ENCODE measurements at regions not wholly inside any gene's neighbourhood (a gene's known extent, or its start where the extent isn't known, plus 50 kb on each side); places are given as distances from the start of the nearest gene placed in this dataset.

GRCh38 chr16:52257534-52257933, 289.4 kb downstream of the TOX3 start:
- TF ChIP-seq POLR2AphosphoS5 (IDR thresholded peaks at IDR 0.05; ENCODE audit: low read depth, low read length) (no peak), POLR2A (IDR thresholded peaks at IDR 0.05; ENCODE audit: low read depth, low read length) (no peak), TAF1 (IDR thresholded peaks at IDR 0.05; ENCODE audit: borderline replicate concordance, low read depth, low read length) (no peak)
- DNase-seq (ENCODE audit: insufficient read length): no peak
- FAIRE-seq: no peak

DNA sequence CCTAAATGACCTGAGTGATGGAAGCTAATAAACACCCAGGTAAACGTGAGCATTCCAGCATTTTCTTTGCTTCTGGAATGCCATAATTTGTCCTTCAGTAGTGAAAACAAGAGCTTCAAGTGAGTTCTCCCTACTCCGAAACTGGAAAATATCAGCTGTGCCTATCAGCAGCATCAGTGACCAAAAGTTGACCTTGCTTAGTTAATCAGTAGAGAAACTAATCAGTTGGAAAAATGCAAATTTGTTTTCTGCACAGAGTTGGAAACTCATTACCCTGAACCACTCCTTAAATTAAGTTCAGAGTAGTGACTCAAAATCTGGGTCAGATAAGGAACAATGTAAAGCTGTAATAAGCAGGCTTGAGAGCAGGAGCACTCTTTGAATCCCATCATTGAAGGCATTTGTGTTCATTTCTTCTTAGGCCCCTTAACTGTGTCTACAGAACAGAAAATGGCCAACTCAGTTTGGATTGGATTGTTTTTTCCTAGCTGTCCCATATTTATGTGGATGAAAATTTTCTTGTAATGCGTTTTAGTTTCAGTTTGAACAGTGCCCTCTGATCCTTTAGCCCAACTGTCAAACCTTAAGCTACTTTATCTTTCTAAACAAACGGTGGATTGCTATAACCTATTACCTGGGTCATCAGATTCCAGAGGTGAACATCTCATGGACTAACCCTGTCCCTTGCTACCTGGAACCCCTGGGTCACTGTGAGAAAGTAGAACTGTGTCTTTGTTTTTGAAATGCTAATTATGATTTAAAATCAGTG, 290.4 kb downstream of the TOX3 start:
- TF ChIP-seq TAF1 (IDR thresholded peaks at IDR 0.05; ENCODE audit: borderline replicate concordance, low read depth, low read length) (no peak), POLR2A (IDR thresholded peaks at IDR 0.05; ENCODE audit: low read depth, low read length) (no peak), POLR2AphosphoS5 (IDR thresholded peaks at IDR 0.05; ENCODE audit: low read depth, low read length) (no peak)
- no peak for FAIRE-seq
- DNase-seq (ENCODE audit: insufficient read length): no peak

DNA sequence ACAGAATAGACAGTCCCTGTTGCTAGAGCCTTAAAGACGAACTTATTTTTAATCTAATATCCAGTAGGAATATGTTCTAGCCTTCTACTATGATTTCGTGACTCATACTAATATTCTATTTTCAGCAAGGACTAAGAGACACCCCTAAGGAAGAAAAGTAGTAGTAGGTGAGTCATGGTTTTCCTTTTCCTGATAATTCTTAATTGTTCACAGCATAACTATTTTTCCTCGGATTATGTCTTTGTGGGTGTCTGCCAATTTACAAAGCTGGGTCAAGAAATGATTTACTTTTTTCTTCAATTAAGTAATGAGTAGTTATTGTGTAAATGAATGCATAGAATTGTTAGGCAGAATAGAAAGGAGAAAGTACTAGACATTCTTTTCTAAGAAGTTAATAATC, 292.2 kb downstream of the TOX3 start:
- no peak for TF ChIP-seq TAF1 (IDR thresholded peaks at IDR 0.05; ENCODE audit: borderline replicate concordance, low read depth, low read length)
- TF ChIP-seq POLR2A (IDR thresholded peaks at IDR 0.05; ENCODE audit: low read depth, low read length): no peak
- no peak for TF ChIP-seq POLR2AphosphoS5 (IDR thresholded peaks at IDR 0.05; ENCODE audit: low read depth, low read length)
- DNase-seq (ENCODE audit: insufficient read length) (no peak), FAIRE-seq (no peak)

DNA sequence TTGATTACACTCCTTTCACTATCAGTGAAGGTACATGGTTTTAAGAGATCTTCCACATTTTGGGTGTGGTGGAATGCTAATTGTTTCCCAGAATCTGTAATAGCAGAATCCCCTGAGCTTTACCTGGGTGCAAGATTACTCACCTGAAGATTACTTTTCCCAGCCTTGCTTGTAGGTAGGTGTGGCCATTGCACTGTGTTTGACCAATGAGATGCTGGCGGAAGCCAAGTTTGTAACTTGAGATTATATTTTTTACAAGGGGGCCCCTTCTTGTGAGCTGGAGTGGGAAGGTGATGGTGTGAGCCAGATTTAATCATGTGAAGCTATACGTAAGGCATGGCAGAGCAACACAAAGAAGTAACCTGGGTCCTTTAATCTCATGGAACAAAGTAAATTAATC, 294.3 kb downstream of the TOX3 start:
- FAIRE-seq (no peak), DNase-seq (ENCODE audit: insufficient read length) (no peak)
- TF ChIP-seq TAF1 (IDR thresholded peaks at IDR 0.05; ENCODE audit: borderline replicate concordance, low read depth, low read length): no peak
- no peak for TF ChIP-seq POLR2AphosphoS5 (IDR thresholded peaks at IDR 0.05; ENCODE audit: low read depth, low read length)
- TF ChIP-seq POLR2A (IDR thresholded peaks at IDR 0.05; ENCODE audit: low read depth, low read length): no peak

- DNase-seq (ENCODE audit: insufficient read length) (no peak), FAIRE-seq (no peak)
- no peak for TF ChIP-seq POLR2AphosphoS5 (IDR thresholded peaks at IDR 0.05; ENCODE audit: low read depth, low read length)
- TF ChIP-seq TAF1 (IDR thresholded peaks at IDR 0.05; ENCODE audit: borderline replicate concordance, low read depth, low read length): no peak
- TF ChIP-seq POLR2A (IDR thresholded peaks at IDR 0.05; ENCODE audit: low read depth, low read length): no peak
Measured at GRCh38 chr16:52251495-52251894, 295.4 kb downstream of the TOX3 start.

DNA sequence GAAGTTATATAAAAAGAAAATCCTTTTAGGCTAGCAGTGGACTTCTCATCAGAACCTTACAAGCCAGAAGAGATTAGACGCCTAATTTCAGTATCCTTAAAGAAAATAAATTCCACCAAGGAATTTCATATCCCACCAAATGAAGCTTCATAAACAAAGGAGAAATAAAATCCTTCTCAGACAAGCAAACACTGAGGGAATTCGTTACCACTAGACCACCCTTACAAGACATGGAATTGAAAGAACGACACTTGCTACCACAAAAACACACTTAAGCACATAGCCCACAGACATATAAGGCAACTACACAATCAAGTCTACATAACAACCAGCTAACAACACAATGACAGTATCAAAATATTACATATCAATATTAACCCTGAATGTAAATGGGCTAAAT, 299.2 kb downstream of the TOX3 start:
- TF ChIP-seq POLR2AphosphoS5 (IDR thresholded peaks at IDR 0.05; ENCODE audit: low read depth, low read length): no peak
- no peak for TF ChIP-seq POLR2A (IDR thresholded peaks at IDR 0.05; ENCODE audit: low read depth, low read length)
- no peak for TF ChIP-seq TAF1 (IDR thresholded peaks at IDR 0.05; ENCODE audit: borderline replicate concordance, low read depth, low read length)
- no peak for FAIRE-seq

GRCh38 chr16:52238710-52239109, 308.2 kb downstream of the TOX3 start:
- DNase-seq (ENCODE audit: insufficient read length): no peak
- no peak for FAIRE-seq
- TF ChIP-seq TAF1 (IDR thresholded peaks at IDR 0.05; ENCODE audit: borderline replicate concordance, low read depth, low read length): no peak
- no peak for TF ChIP-seq POLR2A (IDR thresholded peaks at IDR 0.05; ENCODE audit: low read depth, low read length)
- TF ChIP-seq POLR2AphosphoS5 (IDR thresholded peaks at IDR 0.05; ENCODE audit: low read depth, low read length): no peak

More for the DNA sequence above, 299.2 kb downstream of the TOX3 start:
- DNase-seq (ENCODE audit: insufficient read length): no peak

DNA sequence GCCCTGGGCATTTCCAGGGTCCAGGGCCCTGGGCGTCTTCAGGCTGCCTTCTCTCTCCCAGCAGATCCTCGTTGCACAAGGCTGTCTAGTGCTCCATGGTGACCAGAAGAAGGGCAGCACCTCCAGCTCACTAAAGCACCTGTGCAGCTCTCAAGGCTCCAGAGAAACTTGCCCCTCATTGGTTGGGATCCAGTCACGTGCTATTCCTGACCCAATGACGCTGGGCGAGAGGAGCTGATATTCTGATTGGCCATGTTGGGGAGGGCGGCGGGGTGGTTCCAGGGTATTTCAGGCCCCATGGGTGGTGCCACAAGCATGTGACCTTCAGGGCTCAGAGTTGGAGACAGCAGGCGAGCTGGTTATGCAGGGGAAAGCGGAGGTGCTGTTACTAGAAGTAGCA, 309.1 kb downstream of the TOX3 start:
- TF ChIP-seq TAF1 (IDR thresholded peaks at IDR 0.05; ENCODE audit: borderline replicate concordance, low read depth, low read length): no peak
- TF ChIP-seq POLR2AphosphoS5 (IDR thresholded peaks at IDR 0.05; ENCODE audit: low read depth, low read length): no peak
- TF ChIP-seq POLR2A (IDR thresholded peaks at IDR 0.05; ENCODE audit: low read depth, low read length): no peak
- FAIRE-seq (no peak), DNase-seq (ENCODE audit: insufficient read length) (no peak)

GRCh38 chr16:52235186-52235585, 311.8 kb downstream of the TOX3 start:
- no peak for DNase-seq (ENCODE audit: insufficient read length)
- no peak for FAIRE-seq
- TF ChIP-seq POLR2A (IDR thresholded peaks at IDR 0.05; ENCODE audit: low read depth, low read length): no peak
- TF ChIP-seq POLR2AphosphoS5 (IDR thresholded peaks at IDR 0.05; ENCODE audit: low read depth, low read length): no peak
- TF ChIP-seq TAF1 (IDR thresholded peaks at IDR 0.05; ENCODE audit: borderline replicate concordance, low read depth, low read length): no peak

GRCh38 chr16:52234626-52235025, 312.3 kb downstream of the TOX3 start:
- DNase-seq (ENCODE audit: insufficient read length): no peak
- TF ChIP-seq POLR2A (IDR thresholded peaks at IDR 0.05; ENCODE audit: low read depth, low read length) (no peak), TAF1 (IDR thresholded peaks at IDR 0.05; ENCODE audit: borderline replicate concordance, low read depth, low read length) (no peak), POLR2AphosphoS5 (IDR thresholded peaks at IDR 0.05; ENCODE audit: low read depth, low read length) (no peak)
- FAIRE-seq: no peak

GRCh38 chr16:52229471-52229870, 317.5 kb downstream of the TOX3 start:
- TF ChIP-seq TAF1 (IDR thresholded peaks at IDR 0.05; ENCODE audit: borderline replicate concordance, low read depth, low read length): no peak
- no peak for TF ChIP-seq POLR2AphosphoS5 (IDR thresholded peaks at IDR 0.05; ENCODE audit: low read depth, low read length)
- TF ChIP-seq POLR2A (IDR thresholded peaks at IDR 0.05; ENCODE audit: low read depth, low read length): no peak
- FAIRE-seq (no peak), DNase-seq (ENCODE audit: insufficient read length) (no peak)

DNA sequence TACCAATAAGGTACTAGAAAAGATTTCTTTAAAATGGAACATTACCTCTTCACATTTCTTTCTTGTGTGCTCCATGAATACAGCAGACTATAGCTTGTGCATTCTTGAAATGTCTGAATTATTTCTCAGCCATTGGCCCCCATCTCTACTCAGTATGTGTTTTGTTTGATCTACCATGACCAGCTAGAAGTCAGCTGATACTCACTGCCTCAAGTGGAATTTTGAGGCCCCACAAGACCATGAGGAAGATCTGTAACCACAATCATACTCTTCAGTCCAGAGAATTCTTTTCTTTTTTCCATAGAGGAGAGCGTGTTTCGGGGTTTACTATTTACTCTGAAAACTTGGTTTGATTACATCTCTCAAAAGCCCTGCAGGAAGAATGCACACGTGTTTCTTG, 319.1 kb downstream of the TOX3 start:
- no peak for FAIRE-seq
- TF ChIP-seq TAF1 (IDR thresholded peaks at IDR 0.05; ENCODE audit: borderline replicate concordance, low read depth, low read length): no peak
- no peak for TF ChIP-seq POLR2A (IDR thresholded peaks at IDR 0.05; ENCODE audit: low read depth, low read length)
- no peak for TF ChIP-seq POLR2AphosphoS5 (IDR thresholded peaks at IDR 0.05; ENCODE audit: low read depth, low read length)
- no peak for DNase-seq (ENCODE audit: insufficient read length)

All from GM12892 (cell line).